ENCODE measurements at regions not wholly inside any gene's neighbourhood (a gene's known extent, or its start where the extent isn't known, plus 50 kb on each side); places are given as distances from the start of the nearest gene placed in this dataset.

DNA sequence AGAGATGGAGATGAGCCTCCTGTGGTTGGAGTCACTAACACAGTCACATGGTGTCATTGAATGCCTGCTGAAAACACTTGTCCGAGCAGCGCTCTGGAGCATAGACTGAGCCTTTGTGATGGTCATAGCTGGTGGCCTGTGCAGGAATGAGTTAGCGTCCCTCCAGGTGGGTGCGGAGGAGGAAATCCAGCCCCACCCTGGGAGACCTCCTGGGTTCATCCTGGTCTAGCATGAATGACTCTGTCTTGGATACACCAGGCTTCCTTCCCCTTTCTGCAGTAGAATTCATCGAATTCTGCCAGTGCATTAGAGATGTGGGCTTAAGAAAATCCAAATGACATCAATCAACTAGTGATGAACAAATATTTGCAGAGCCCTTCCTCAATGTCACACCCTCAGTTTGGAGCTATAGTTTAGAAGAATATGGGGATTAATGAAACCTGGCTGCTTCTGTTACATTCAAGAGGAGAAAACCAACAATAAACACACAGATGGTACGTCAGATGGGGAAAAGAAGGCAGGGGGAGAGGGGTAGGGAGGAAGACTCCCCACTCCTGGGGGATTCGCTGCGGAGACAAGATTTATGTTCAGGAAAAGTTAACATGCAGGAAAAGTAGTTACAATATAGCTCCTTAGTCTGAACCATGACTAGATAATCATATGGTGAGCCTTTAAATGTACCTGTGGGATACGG is 136.7 kb downstream of the DDX1 start:
- H2AFZ ChIP-seq (ENCODE audit: low read depth, low read length): no peak overlapping the region
- H3K36me3 Mint-ChIP-seq (ENCODE audit: low read depth, unreplicated experiment): no peaks in the 10 kb centered on the region
- no peaks in the 10 kb centered on the region for H4K20me1 ChIP-seq (ENCODE audit: insufficient read depth, low read length)
- H3K9me3 Mint-ChIP-seq (ENCODE audit: unreplicated experiment): peaks cover 5% of the 10 kb centered on the region
- H3K27me3 Mint-ChIP-seq (ENCODE audit: low read depth, unreplicated experiment): peaks cover 36% of the 10 kb centered on the region
- peaks cover 14% of the 10 kb centered on the region for H3K4me1 ChIP-seq (ENCODE audit: insufficient read depth, low read length)
- H3K4me2 ChIP-seq (ENCODE audit: low read length): no peak overlapping the region
- H3K36me3 ChIP-seq (ENCODE audit: insufficient read depth, low read length): no peaks in the 10 kb centered on the region
- H3K27ac Mint-ChIP-seq (ENCODE audit: unreplicated experiment): no peak overlapping the region
- H3K9me3 ChIP-seq (ENCODE audit: insufficient read depth, low read depth, low read length): no peaks in the 10 kb centered on the region
- DNase-seq (ENCODE audit: low read depth) (no peak), FAIRE-seq (no peak)
- H3K27ac ChIP-seq (ENCODE audit: low read depth, low read length): no peak overlapping the region
- no peak overlapping the region for H3K4me3 ChIP-seq (ENCODE audit: insufficient read depth, low read depth, low read length)
- no peak for TF ChIP-seq EZH2 (IDR thresholded peaks at IDR 0.05; ENCODE audit: insufficient read depth, low read length)
- TF ChIP-seq, protein P1, sequence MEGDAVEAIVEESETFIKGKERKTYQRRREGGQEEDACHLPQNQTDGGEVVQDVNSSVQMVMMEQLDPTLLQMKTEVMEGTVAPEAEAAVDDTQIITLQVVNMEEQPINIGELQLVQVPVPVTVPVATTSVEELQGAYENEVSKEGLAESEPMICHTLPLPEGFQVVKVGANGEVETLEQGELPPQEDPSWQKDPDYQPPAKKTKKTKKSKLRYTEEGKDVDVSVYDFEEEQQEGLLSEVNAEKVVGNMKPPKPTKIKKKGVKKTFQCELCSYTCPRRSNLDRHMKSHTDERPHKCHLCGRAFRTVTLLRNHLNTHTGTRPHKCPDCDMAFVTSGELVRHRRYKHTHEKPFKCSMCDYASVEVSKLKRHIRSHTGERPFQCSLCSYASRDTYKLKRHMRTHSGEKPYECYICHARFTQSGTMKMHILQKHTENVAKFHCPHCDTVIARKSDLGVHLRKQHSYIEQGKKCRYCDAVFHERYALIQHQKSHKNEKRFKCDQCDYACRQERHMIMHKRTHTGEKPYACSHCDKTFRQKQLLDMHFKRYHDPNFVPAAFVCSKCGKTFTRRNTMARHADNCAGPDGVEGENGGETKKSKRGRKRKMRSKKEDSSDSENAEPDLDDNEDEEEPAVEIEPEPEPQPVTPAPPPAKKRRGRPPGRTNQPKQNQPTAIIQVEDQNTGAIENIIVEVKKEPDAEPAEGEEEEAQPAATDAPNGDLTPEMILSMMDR (IDR thresholded peaks at IDR 0.05; ENCODE audit: insufficient read depth, low read depth, low read length): no peak
- H3K27me3 ChIP-seq (ENCODE audit: insufficient read depth, low read length): peaks cover 26% of the 10 kb centered on the region
- H3K9ac ChIP-seq (ENCODE audit: low read length): no peak overlapping the region
- H3K4me1 Mint-ChIP-seq (ENCODE audit: low read depth, unreplicated experiment): peaks cover 35% of the 10 kb centered on the region
- no peak overlapping the region for H3K4me3 Mint-ChIP-seq (ENCODE audit: unreplicated experiment)
- H3K79me2 ChIP-seq (ENCODE audit: insufficient read depth, low read length): no peaks in the 10 kb centered on the region

DNA sequence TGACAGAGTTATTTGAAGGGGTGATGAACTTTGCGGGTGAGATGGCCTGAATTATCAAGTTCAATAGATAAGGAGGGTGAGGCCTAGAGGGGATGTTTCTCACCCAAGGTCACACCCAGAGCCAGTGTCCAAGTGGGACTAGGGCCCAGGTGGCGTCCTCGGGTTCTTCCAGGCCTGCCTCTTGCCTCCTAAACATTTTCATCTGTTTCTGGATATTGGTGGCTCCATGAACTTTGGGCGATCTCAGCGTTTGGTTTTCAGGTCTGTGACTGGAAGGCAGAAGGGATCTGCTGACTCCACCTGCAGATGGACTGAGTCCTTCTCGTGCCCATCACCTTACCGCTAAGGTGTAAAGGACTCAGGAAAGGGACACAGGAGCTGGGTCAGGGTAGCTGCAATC is 137.3 kb downstream of the DDX1 start:
- Histone ChIP-seq H3K4me3 (ENCODE audit: insufficient read depth, low read depth, low read length) (no peak overlapping the region), H3K27me3 (ENCODE audit: insufficient read depth, low read length) (peaks cover 26% of the 10 kb centered on the region), H4K20me1 (ENCODE audit: insufficient read depth, low read length) (no peaks in the 10 kb centered on the region), H3K4me2 (ENCODE audit: low read length) (no peak overlapping the region), H3K36me3 (ENCODE audit: insufficient read depth, low read length) (no peaks in the 10 kb centered on the region), H3K9me3 (ENCODE audit: insufficient read depth, low read depth, low read length) (no peaks in the 10 kb centered on the region), H2AFZ (ENCODE audit: low read depth, low read length) (no peak overlapping the region), H3K9ac (ENCODE audit: low read length) (no peak overlapping the region), H3K27ac (ENCODE audit: low read depth, low read length) (no peak overlapping the region), H3K4me1 (ENCODE audit: insufficient read depth, low read length) (peaks cover 16% of the 10 kb centered on the region), H3K79me2 (ENCODE audit: insufficient read depth, low read length) (no peaks in the 10 kb centered on the region)
- Mint-ChIP-seq H3K4me3 (ENCODE audit: unreplicated experiment) (no peak overlapping the region), H3K27me3 (ENCODE audit: low read depth, unreplicated experiment) (peaks cover 31% of the 10 kb centered on the region), H3K9me3 (ENCODE audit: unreplicated experiment) (peaks cover 1% of the 10 kb centered on the region), H3K4me1 (ENCODE audit: low read depth, unreplicated experiment) (peaks cover 41% of the 10 kb centered on the region), H3K36me3 (ENCODE audit: low read depth, unreplicated experiment) (no peaks in the 10 kb centered on the region), H3K27ac (ENCODE audit: unreplicated experiment) (no peak overlapping the region)
- DNase-seq (ENCODE audit: low read depth) (no peak), FAIRE-seq (no peak)
- no peak for TF ChIP-seq EZH2 (IDR thresholded peaks at IDR 0.05; ENCODE audit: insufficient read depth, low read length)
- TF ChIP-seq, protein P1 (IDR thresholded peaks at IDR 0.05; ENCODE audit: insufficient read depth, low read depth, low read length): no peak

Data from astrocyte (in vitro differentiated cells and primary cell).